Left kidney (tissue), 1 donor: ENCODE measurements at regions not wholly inside any gene's neighbourhood (a gene's known extent, or its start where the extent isn't known, plus 50 kb on each side); places are given as distances from the start of the nearest gene placed in this dataset.
A peak's percentile ranks its signal among the peaks of the same experiment; 100 is the strongest.

Experiments used
- DNase-seq: peaks from one replicate; pipeline ENCODE4 v3.0.0-alpha.2; 2013

DNA sequence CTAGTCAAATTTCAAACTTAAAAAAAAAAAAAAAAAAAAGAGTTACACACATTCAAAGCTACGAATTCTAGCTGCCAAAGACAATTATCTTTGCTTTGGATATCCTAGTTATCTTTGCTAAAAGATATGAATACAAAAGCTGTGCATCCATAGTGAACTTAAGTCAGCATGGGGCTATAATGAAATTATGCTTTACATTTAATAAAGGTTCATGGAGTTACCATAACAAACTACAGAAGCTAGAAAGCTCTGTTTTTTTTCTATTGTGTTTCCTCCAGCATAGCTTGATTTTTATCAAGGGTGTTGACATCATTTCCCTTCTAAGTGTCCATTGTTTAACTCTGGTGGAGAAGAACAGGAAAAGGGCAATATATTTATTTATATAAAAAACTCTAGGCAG lies 234.1 kb downstream of the ANKRD50 start:
- no peak for DNase-seq

GRCh38 chr4:124480061-124480460 lies 232.5 kb downstream of the ANKRD50 start:
- DNase-seq: no peak

GRCh38 chr4:124481123-124481522 lies 231.4 kb downstream of the ANKRD50 start:
- no peak for DNase-seq

DNA sequence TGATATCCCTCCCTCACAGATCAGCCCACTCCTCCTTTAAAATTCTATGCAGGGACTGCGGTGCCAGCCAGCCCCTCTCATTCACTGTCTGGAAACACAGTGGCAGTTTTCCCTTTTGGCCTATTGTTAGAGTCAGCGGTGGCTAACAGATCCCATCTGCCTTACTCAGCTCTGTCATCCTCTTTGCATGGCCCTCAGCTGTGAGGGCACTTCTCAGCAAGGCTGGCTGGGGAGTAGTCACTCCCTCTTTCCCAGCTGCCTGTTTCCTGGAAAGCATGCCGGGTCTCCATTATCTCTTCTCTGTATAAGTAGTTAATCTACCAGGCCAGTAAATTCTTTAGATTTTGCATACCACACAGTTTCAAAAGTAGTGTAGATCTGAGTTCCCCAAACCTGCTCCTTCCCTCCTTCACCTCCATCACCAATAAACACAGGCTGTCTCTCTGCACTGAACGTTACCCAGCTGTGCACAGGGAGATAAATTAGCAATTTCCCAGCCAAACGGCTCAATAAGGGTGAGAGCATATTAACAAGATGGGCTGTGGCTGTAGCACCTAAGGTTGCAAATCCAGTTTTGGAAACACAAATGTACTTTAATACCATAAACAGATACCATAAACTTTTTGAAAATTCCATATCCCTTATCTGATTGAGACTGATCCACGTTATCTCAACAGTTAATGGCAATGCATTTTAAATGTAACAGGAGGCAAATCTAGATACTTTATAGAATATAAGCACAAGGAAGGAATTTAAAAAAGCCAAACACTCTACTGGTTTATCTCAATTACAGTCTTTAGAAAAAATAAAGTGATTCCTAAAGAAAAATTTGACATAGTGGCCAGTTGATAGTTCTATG lies 229.3 kb downstream of the ANKRD50 start:
- DNase-seq: no peak

- no peak for DNase-seq
Observed at GRCh38 chr4:124484008-124484407, 228.5 kb downstream of the ANKRD50 start.

GRCh38 chr4:124484940-124485339 lies 227.6 kb downstream of the ANKRD50 start:
- DNase-seq: no peak

- no peak for DNase-seq
Observed at GRCh38 chr4:124486423-124486822, 226.1 kb downstream of the ANKRD50 start.

- DNase-seq: no peak
Observed at GRCh38 chr4:124487651-124488050, 224.9 kb downstream of the ANKRD50 start.

DNA sequence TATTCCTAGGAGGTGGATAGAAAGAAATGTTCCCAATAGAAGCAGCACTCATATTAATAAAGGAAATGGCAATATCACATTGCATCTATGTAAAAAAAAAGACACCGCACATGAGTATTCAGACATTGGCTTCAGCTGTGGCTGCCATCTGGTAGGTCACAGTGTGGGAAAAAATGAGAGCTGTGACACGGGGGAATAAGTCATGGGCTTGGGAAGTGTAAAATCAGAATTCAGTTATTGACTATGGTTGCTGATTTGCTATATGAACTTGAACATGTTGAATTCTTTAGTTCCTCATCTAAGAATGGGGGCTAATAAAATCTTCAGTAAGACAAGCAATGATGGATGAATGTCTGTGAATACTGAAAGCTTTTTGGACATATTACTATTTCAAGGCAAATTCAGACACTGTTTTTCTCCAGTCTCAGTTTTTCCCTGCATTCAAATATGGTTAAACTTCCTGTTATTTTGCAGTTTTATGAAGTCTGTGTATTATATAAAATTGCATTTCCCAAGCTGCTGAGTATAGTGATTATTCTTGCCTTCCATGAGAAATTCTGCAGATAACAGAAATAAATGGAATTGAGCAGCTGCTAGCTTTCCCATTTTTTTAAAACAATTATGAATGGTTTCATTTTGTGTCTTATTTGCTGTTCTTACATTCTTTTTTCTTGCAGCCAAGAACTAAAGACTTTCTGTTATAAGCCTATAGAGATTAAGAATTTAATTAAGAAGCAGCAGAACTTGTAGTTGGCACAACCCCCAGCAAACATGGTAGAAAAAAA lies 221.0 kb downstream of the ANKRD50 start:
- DNase-seq: no peak

GRCh38 chr4:124499261-124499660 lies 213.3 kb downstream of the ANKRD50 start:
- DNase-seq: no peak

DNA sequence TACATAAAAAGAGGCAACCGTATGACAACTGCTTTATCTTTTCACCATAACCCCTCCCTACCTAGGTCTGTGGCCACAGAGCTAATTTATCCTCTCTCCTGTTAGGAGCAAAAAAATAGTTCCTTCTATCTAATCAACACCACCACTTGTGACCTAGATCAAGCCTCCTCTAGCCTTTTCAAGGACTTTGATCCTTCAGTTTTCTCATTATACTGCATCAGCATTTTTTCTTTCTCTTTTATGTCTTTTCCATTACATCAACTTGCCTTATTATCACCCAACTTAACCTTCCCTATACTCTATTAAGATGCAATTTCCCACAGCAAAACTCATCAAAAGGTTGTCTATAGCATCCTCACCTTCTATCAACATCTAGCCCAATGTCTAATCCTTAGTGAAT lies 211.0 kb downstream of the ANKRD50 start:
- DNase-seq: no peak

- DNase-seq: no peak
Observed at GRCh38 chr4:124504431-124504830, 208.1 kb downstream of the ANKRD50 start.

DNA sequence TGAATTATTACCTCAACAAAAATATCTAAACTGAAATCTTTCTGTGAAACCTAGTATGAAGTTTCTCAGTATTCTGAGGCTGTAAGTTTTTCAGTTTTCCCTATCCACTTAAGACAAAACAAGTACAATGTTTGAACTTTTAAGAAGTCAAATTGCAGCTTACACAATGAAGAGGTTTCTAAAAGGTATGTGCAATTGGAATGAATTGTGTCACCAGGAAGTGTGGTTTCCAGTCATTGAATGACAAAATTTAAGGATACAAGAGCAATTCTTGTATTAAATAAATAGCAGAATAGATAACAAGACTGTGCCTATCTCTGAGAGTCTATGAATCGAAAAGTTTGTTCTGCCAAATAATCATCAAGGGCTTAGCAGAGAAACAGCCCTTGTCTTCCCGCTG lies 207.3 kb downstream of the ANKRD50 start:
- no peak for DNase-seq

DNA sequence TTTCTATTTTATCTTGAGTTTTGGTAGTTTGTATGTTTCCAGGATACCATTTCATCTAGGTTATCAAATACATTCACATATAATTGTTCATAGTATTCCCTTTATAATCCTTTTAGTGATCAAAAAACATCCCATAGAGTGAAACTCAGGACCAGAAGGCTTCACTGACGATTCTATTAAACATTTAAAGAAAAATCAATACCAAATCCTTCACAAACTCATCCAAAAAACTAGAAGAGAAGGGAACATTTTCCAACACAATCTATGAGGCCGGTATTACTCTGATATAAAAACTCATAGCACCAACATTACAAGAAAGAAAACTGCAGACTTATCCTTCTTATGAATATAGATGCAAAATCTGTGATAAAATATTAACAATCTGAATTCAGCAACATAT lies 203.4 kb downstream of the ANKRD50 start:
- DNase-seq: no peak

- no peak for DNase-seq
Observed at GRCh38 chr4:124514588-124514987, 197.9 kb downstream of the ANKRD50 start.

DNA sequence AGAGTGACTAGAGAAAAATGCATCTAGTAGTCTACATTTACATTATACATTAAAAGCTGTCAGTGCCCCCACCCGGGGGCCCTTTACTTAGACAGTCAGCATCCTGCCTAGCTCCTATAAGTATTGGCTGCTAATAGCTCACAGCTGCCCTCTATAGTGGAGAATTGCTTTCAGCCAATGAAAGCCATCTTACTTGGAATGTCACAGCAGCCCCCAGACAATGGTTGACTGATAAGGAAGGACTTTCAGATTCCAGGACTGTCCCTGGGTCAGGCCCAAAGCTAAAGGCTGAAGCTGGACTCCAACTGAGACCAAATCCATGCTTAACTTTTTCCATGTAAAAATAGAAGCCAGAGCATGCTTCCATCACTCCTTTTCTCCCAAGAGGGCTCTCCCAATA lies 196.9 kb downstream of the ANKRD50 start:
- DNase-seq: no peak

GRCh38 chr4:124519196-124519595 lies 193.3 kb downstream of the ANKRD50 start:
- DNase-seq: no peak

DNA sequence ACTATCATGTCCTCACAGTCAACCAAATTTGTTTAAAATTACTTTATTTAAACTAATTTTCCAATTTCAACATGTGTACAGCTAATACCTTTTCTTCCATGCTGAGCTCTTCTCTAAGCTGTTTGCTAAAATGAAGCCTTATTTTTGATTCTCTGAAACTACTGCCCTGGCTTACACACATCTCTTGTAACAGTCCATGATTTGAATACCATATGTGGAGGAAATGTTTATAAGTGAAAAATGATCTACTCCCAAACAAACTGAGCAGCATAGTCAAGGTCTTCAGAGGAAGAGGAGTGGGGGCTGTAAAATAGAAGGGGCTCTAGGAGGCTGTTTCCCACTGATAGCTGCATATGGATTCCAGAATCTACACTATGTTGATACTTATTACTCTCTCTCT lies 188.7 kb downstream of the ANKRD50 start:
- no peak for DNase-seq

DNA sequence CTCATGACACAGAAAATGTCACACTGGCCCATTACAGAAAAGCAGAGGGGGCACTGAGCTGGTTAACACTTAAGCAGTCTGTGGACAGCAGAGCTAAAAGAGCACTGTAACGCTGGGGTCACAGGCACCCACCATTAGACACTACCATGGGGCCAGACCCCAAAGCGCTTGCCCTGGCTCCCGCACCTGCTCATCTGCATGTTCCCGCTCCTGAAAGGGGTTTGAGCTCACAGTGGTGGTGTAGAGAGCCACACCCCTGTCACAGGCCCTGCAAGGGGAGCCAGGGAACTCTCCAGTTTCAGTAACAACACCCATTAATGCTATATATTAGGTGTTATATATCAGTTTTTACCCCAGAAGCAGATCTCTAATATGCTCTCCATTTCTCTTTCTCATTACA lies 187.0 kb downstream of the ANKRD50 start:
- DNase-seq: no peak

DNA sequence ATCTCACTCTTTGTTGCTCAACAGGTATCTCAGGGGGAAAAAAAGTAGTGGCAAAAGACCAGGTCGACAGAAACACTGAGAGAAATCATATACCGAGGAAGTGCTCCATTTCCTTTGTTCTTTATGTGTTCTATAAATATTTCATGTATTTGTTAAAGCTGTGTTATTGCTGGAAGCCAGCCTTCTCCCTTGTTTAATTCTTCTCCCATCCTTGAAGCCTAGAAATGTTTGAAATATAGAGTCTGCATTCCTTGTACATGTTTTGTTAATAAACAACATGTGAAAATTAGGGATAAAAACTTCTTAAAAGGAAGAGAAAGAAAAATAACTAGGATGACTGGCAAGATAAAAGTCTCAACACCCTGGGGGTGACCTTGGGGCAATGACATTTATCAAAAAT lies 186.2 kb downstream of the ANKRD50 start:
- DNase-seq: peak; percentile 41

DNA sequence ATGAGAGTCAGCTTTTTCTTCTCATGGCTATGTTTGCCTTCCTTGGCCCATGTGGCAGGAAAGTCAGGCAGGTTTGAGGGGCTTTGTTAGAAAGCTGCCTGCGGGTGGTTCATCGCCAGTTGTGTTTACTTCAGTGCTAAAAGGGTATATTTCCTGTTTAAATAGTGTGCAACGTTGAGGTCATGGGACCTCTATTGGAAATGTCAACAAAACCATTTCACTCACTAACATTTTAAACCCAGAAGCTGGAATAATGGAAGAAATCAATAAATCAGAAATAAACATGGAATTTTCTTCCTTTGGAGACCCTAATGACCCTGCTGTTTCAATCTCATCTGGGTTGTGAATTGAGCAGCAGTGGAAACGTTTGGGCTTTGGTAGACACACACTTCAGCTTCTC lies 185.8 kb downstream of the ANKRD50 start:
- DNase-seq: no peak

GRCh38 chr4:124527364-124527763 lies 185.2 kb downstream of the ANKRD50 start:
- no peak for DNase-seq

GRCh38 chr4:124529131-124529530 lies 183.4 kb downstream of the ANKRD50 start:
- DNase-seq: no peak
